H1 (cell line): ENCODE measurements at regions not wholly inside any gene's neighbourhood (a gene's known extent, or its start where the extent isn't known, plus 50 kb on each side); places are given as distances from the start of the nearest gene placed in this dataset.

Source experiments
- POLR2AphosphoS5 ChIP-seq: IDR thresholded peaks from 2 replicates; pipeline ENCODE4 v1.6.1; 2011; ENCODE audit warnings: low read depth, low read length

- TF ChIP-seq POLR2AphosphoS5, result no peak
- TF ChIP-seq, all 59 proteins: peak for 0
These were observed 52.9 kb upstream of the PLCL2 start (continued) for GRCh38 chr3:16831846-16832245.
